HL-60/S4 treated with retinoic acid at 250 ng/mL for 4 days and 3 days (cell line): ENCODE measurements at regions not wholly inside any gene's neighbourhood (a gene's known extent, or its start where the extent isn't known, plus 50 kb on each side); places are given as distances from the start of the nearest gene placed in this dataset.

Experiments used
- in situ Hi-C: fragments of 300-500 bp; cut with MboI; formaldehyde crosslinking; loops from 2 replicates; pipeline ENCODE4 v1.7.0; 2022; ENCODE audit warnings: low sequenced_read_pairs

- in situ Hi-C loops, result loop anchor here (25.0 kb wide), 2 partner anchors 255 to 705 kb away; no protein-coding TSS in a partner anchor
These were observed 127.6 kb upstream of the RASGRP1 start for GRCh38 chr15:38691965-38692788.

- in situ Hi-C loops, result loop anchor here (25.0 kb wide), 2 partner anchors 255 to 705 kb away; no protein-coding TSS in a partner anchor
These were observed 128.1 kb upstream of the RASGRP1 start for GRCh38 chr15:38692789-38693062.

- in situ Hi-C loops, result loop anchor here (25.0 kb wide), 2 partner anchors 258 to 708 kb away; no protein-coding TSS in a partner anchor
These were observed 130.9 kb upstream of the RASGRP1 start for GRCh38 chr15:38695249-38696108.

GRCh38 chr15:38696109-38696727, 131.6 kb upstream of the RASGRP1 start:
- in situ Hi-C loops, result loop anchor here (25.0 kb wide), 2 partner anchors 259 to 709 kb away; no protein-coding TSS in a partner anchor

- in situ Hi-C loops, result loop anchor here (25.0 kb wide), 2 partner anchors 260 to 710 kb away; no protein-coding TSS in a partner anchor
These were observed 132.3 kb upstream of the RASGRP1 start for GRCh38 chr15:38696790-38697495.

- in situ Hi-C loops, result loop anchor here (25.0 kb wide), 2 partner anchors 261 to 711 kb away; no protein-coding TSS in a partner anchor
These were observed 133.6 kb upstream of the RASGRP1 start for GRCh38 chr15:38698254-38698653.

- in situ Hi-C loops, result loop anchor here (25.0 kb wide), 3 partner anchors 262 to 1313 kb away; no protein-coding TSS in a partner anchor
These were observed 135.1 kb upstream of the RASGRP1 start for GRCh38 chr15:38699633-38700230.

- in situ Hi-C loops, result loop anchor here (25.0 kb wide), 1 partner anchor 1311 kb away; no protein-coding TSS in a partner anchor
These were observed 136.5 kb upstream of the RASGRP1 start for GRCh38 chr15:38701149-38701548.

GRCh38 chr15:38702178-38702912, 137.7 kb upstream of the RASGRP1 start:
- in situ Hi-C loops, result loop anchor here (25.0 kb wide), 1 partner anchor 1310 kb away; no protein-coding TSS in a partner anchor

GRCh38 chr15:38705436-38706219, 141.0 kb upstream of the RASGRP1 start:
- in situ Hi-C loops, result loop anchor here (25.0 kb wide), 1 partner anchor 1307 kb away; no protein-coding TSS in a partner anchor

- in situ Hi-C loops, result loop anchor here (25.0 kb wide), 1 partner anchor 1305 kb away; no protein-coding TSS in a partner anchor
These were observed 142.3 kb upstream of the RASGRP1 start for GRCh38 chr15:38706956-38707355.

GRCh38 chr15:38707802-38708671, 143.4 kb upstream of the RASGRP1 start:
- in situ Hi-C loops, result loop anchor here (25.0 kb wide), 1 partner anchor 1304 kb away; no protein-coding TSS in a partner anchor

- in situ Hi-C loops, result loop anchor here (25.0 kb wide), 1 partner anchor 1304 kb away; no protein-coding TSS in a partner anchor
These were observed 144.1 kb upstream of the RASGRP1 start for GRCh38 chr15:38708672-38709180.

GRCh38 chr15:38709196-38709595, 144.6 kb upstream of the RASGRP1 start:
- in situ Hi-C loops, result loop anchor here (25.0 kb wide), 1 partner anchor 1303 kb away; no protein-coding TSS in a partner anchor

- in situ Hi-C loops, result loop anchor here (25.0 kb wide), 1 partner anchor 1298 kb away; no protein-coding TSS in a partner anchor
These were observed 149.9 kb upstream of the RASGRP1 start for GRCh38 chr15:38714309-38715072.
